Right cardiac atrium (tissue), 5 donors: ENCODE measurements at regions not wholly inside any gene's neighbourhood (a gene's known extent, or its start where the extent isn't known, plus 50 kb on each side); places are given as distances from the start of the nearest gene placed in this dataset.
A peak's percentile ranks its signal among the peaks of the same experiment; 100 is the strongest.

ENCODE experiments used
- ATAC-seq, 2 donors: fragments of 200-7000 bp; cut with Tn5 transposase; one replicate each; pipeline versions ENCODE4 v1.8.0 to v1.9.1; 2020; ENCODE audit warnings: moderate library complexity in 2 of 2, mild to moderate bottlenecking in 1 of 2
- DNase-seq, 3 donors: peaks; one replicate each; pipeline ENCODE4 v3.0.0-alpha.2; 2020
- H3K27ac ChIP-seq: one replicate; pipeline ENCODE4 v1.5.1; 2013; ENCODE audit warnings: mild to moderate bottlenecking, low read length, control low read depth, moderate library complexity
- H3K27me3 ChIP-seq: one replicate; pipeline ENCODE4 v1.6.1; 2013; ENCODE audit not compliant: control insufficient read depth, insufficient read depth
- H3K4me1 ChIP-seq: one replicate; pipeline ENCODE4 v1.6.1; 2013; ENCODE audit warnings: low read length; ENCODE audit not compliant: control insufficient read depth, insufficient read depth
- H3K4me3 ChIP-seq: one replicate; pipeline ENCODE4 v1.5.1; 2013; ENCODE audit warnings: low read length, control low read depth
- H3K9me3 ChIP-seq: one replicate; pipeline ENCODE4 v1.6.1; 2013; ENCODE audit warnings: low read length; ENCODE audit not compliant: control insufficient read depth
- WGBS: extraction: QIAGEN DNeasy Blood & Tissue Kit; methylation state at CpG from one replicate; pipeline ENCODE4 v1.1.7; 2013; 5-methylcytosine and 5-hydroxymethylcytosine counted together
- intact Hi-C, 4 donors: fragments of 100-400 bp; cut with DNase I; formaldehyde crosslinking; loops; one replicate each; pipeline versions ENCODE4 v1.11.0 to v1.14.0; 2022 to 2023
- donor health status: healthy with polysubstance abuse.
- donor health status: DM: no; HTN: yes; CAD: no.
- donor health status: DM: no; HTN: no; CAD: no.
- donor health status: DM: no; HTN: yes; CAD: no; lungs with severe emphysema.
- donor health status: DM: yes; HTN: yes; CAD: no.

GRCh38 chr14:27958757-27959156 is 807.8 kb upstream of the FOXG1 start:
- Histone ChIP-seq H3K27me3 (no peaks in the 10 kb centered on the region), H3K4me1 (no peaks in the 10 kb centered on the region), H3K4me3 (no peak overlapping the region), H3K9me3 (no peaks in the 10 kb centered on the region), H3K27ac (no peak overlapping the region)
- ATAC-seq: no peak
- no peak for DNase-seq
- WGBS: 78% methylated on average over 2 of the region's 2 CpGs
- intact Hi-C loops: no loop called here

GRCh38 chr14:27995691-27996090 is 770.9 kb upstream of the FOXG1 start:
- ATAC-seq (no peak), DNase-seq (no peak)
- Histone ChIP-seq H3K27ac (no peak overlapping the region), H3K9me3 (no peaks in the 10 kb centered on the region), H3K27me3 (no peaks in the 10 kb centered on the region), H3K4me1 (no peaks in the 10 kb centered on the region), H3K4me3 (no peak overlapping the region)
- WGBS: 70% methylated on average over 5 of the region's 5 CpGs
- intact Hi-C loops: no loop called here

- no peak for DNase-seq
- Histone ChIP-seq H3K27ac (no peak overlapping the region), H3K4me3 (no peak overlapping the region), H3K27me3 (no peaks in the 10 kb centered on the region), H3K4me1 (no peaks in the 10 kb centered on the region), H3K9me3 (no peaks in the 10 kb centered on the region)
- no peak for ATAC-seq
- WGBS: 75% methylated on average over 5 of the region's 5 CpGs
- intact Hi-C loops: no loop called here
Observed at GRCh38 chr14:28001002-28001401, 765.6 kb upstream of the FOXG1 start.

- WGBS: 55% methylated on average over 6 of the region's 6 CpGs
- H3K4me3 ChIP-seq: no peak overlapping the region
- H3K27ac ChIP-seq: no peak overlapping the region
- DNase-seq (no peak), ATAC-seq (no peak)
- intact Hi-C loops: no loop called here
- H3K9me3 ChIP-seq: no peaks in the 10 kb centered on the region
- H3K27me3 ChIP-seq: no peaks in the 10 kb centered on the region
- H3K4me1 ChIP-seq: no peaks in the 10 kb centered on the region
Observed at GRCh38 chr14:28012629-28013415, 753.8 kb upstream of the FOXG1 start.

GRCh38 chr14:28020112-28020511 is 746.5 kb upstream of the FOXG1 start:
- intact Hi-C loops: no loop called here
- 53% methylated on average over 2 of the region's 2 CpGs for WGBS
- Histone ChIP-seq H3K4me1 (no peaks in the 10 kb centered on the region), H3K4me3 (no peak overlapping the region), H3K9me3 (no peaks in the 10 kb centered on the region), H3K27me3 (no peaks in the 10 kb centered on the region), H3K27ac (no peak overlapping the region)
- DNase-seq: no peak
- no peak for ATAC-seq

GRCh38 chr14:28023853-28024252 is 742.7 kb upstream of the FOXG1 start:
- ATAC-seq: no peak
- H3K27ac ChIP-seq: no peak overlapping the region
- no peak overlapping the region for H3K4me3 ChIP-seq
- intact Hi-C loops: no loop called here
- WGBS: 77% methylated on average over 1 of the region's 1 CpG
- H3K4me1 ChIP-seq: no peaks in the 10 kb centered on the region
- H3K27me3 ChIP-seq: no peaks in the 10 kb centered on the region
- no peak for DNase-seq
- no peaks in the 10 kb centered on the region for H3K9me3 ChIP-seq

- Histone ChIP-seq H3K27ac (no peak overlapping the region), H3K4me3 (no peak overlapping the region), H3K4me1 (no peaks in the 10 kb centered on the region), H3K27me3 (no peaks in the 10 kb centered on the region), H3K9me3 (no peaks in the 10 kb centered on the region)
- 72% methylated on average over 3 of the region's 3 CpGs for WGBS
- intact Hi-C loops: no loop called here
- ATAC-seq: no peak
- DNase-seq: no peak
Observed at GRCh38 chr14:28052251-28052650, 714.3 kb upstream of the FOXG1 start.

- 96% methylated on average over 3 of the region's 3 CpGs for WGBS
- H3K27me3 ChIP-seq: no peaks in the 10 kb centered on the region
- no peaks in the 10 kb centered on the region for H3K9me3 ChIP-seq
- intact Hi-C loops: no loop called here
- no peak overlapping the region for H3K4me3 ChIP-seq
- no peaks in the 10 kb centered on the region for H3K4me1 ChIP-seq
- DNase-seq: no peak
- ATAC-seq: no peak
- no peak overlapping the region for H3K27ac ChIP-seq
Observed at GRCh38 chr14:28055008-28055407, 711.6 kb upstream of the FOXG1 start.

GRCh38 chr14:28057359-28058296 is 709.0 kb upstream of the FOXG1 start:
- ATAC-seq (no peak), DNase-seq (no peak)
- H3K4me1 ChIP-seq: no peaks in the 10 kb centered on the region
- intact Hi-C loops: no loop called here
- H3K4me3 ChIP-seq: peak overlapping the region; percentile 6
- H3K27ac ChIP-seq: no peak overlapping the region
- H3K27me3 ChIP-seq: no peaks in the 10 kb centered on the region
- 57% methylated on average over 4 of the region's 4 CpGs for WGBS
- no peaks in the 10 kb centered on the region for H3K9me3 ChIP-seq

GRCh38 chr14:28059254-28059653 is 707.3 kb upstream of the FOXG1 start:
- no peak overlapping the region for H3K4me3 ChIP-seq
- H3K4me1 ChIP-seq: no peaks in the 10 kb centered on the region
- no peak overlapping the region for H3K27ac ChIP-seq
- DNase-seq (no peak), ATAC-seq (no peak)
- intact Hi-C loops: no loop called here
- H3K27me3 ChIP-seq: no peaks in the 10 kb centered on the region
- H3K9me3 ChIP-seq: no peaks in the 10 kb centered on the region
- 91% methylated on average over 1 of the region's 1 CpG for WGBS

- Histone ChIP-seq H3K4me3 (no peak overlapping the region), H3K27me3 (no peaks in the 10 kb centered on the region), H3K27ac (no peak overlapping the region), H3K9me3 (no peaks in the 10 kb centered on the region), H3K4me1 (no peaks in the 10 kb centered on the region)
- 78% methylated on average over 1 of the region's 1 CpG for WGBS
- intact Hi-C loops: no loop called here
- ATAC-seq (no peak), DNase-seq (no peak)
Observed at GRCh38 chr14:28061006-28061405, 705.6 kb upstream of the FOXG1 start.
